Calu3 (cell line): ENCODE measurements at regions not wholly inside any gene's neighbourhood (a gene's known extent, or its start where the extent isn't known, plus 50 kb on each side); places are given as distances from the start of the nearest gene placed in this dataset.

Experiments used
- BruUV-seq: library from RNA; stranded (reverse); fragments of 400-500 nt; replicated peaks from 2 replicates; lab custom pipeline; 2021; lab: Mats Ljungman, UMichigan
- CTCF ChIA-PET: fragments of 300-600 bp; sonication (Branson Sonifier 250); formaldehyde crosslinking; loops from one replicate; lab custom pipeline; 2022; ENCODE audit warnings: antibody characterized with exemption; lab: Charles Lee
- DNase-seq: peaks from one replicate; pipeline ENCODE4 v3.0.0; 2022
- H3K27ac Mint-ChIP-seq: one replicate; pipeline ENCODE4 v1.8.0; 2022; ENCODE audit warnings: mixed read lengths; ENCODE audit not compliant: unreplicated experiment
- H3K27me3 Mint-ChIP-seq: one replicate; pipeline ENCODE4 v1.8.0; 2022; ENCODE audit warnings: mixed read lengths; ENCODE audit not compliant: unreplicated experiment
- H3K36me3 Mint-ChIP-seq: one replicate; pipeline ENCODE4 v1.8.0; 2022; ENCODE audit warnings: mild to moderate bottlenecking, moderate library complexity, mixed read lengths; ENCODE audit not compliant: insufficient read depth, unreplicated experiment
- H3K4me1 Mint-ChIP-seq: one replicate; pipeline ENCODE4 v1.8.0; 2022; ENCODE audit warnings: mild to moderate bottlenecking, low read depth, mixed read lengths; ENCODE audit not compliant: unreplicated experiment
- H3K4me3 Mint-ChIP-seq: one replicate; pipeline ENCODE4 v1.8.0; 2022; ENCODE audit warnings: mild to moderate bottlenecking, low read depth, moderate library complexity, mixed read lengths; ENCODE audit not compliant: unreplicated experiment
- H3K9me3 Mint-ChIP-seq: one replicate; pipeline ENCODE4 v1.8.0; 2022; ENCODE audit warnings: low read depth, mixed read lengths; ENCODE audit not compliant: unreplicated experiment
- intact Hi-C: fragments of 100-400 bp; cut with micrococcal nuclease; formaldehyde crosslinking; loops from one replicate; pipeline ENCODE4 v1.10.0; 2022; ENCODE audit not compliant: unreplicated experiment
- TF ChIP-seq, protein P1 (sequence below): fragments of 200-600 bp; IDR thresholded peaks from one replicate; pipeline ENCODE4 v1.8.0; 2022; ENCODE audit warnings: antibody characterized with exemption; ENCODE audit not compliant: unreplicated experiment

DNA sequence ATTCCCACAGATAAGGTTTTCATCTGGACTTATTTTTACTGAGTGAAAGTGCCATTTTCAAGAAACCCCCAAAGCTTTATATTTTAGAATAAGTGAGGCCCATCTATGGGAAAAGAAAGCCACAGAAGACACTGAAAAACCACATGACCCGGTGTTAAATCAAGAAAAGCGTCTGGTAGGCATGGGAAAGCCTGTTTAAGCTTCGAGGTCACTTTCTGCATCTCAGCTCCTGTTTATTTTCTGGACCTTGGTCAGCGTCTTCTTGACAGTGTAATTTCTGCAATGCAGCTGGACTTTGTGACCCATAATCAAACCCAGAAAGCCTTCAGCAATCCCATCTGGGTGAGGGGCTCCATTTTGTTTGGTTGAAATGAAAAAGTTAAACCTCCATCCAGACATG is 59.6 kb upstream of the NEDD9 start:
- intact Hi-C loops, result no loop called here
- H3K4me3 Mint-ChIP-seq, result no peak overlapping the region
- H3K4me1 Mint-ChIP-seq, result peaks cover 6% of the 10 kb centered on the region
- no peak for DNase-seq
- BruUV-seq, result no TSS peak
- CTCF ChIA-PET, result no interaction called here
- no peak overlapping the region for H3K27ac Mint-ChIP-seq
- no peaks in the 10 kb centered on the region for H3K27me3 Mint-ChIP-seq
- TF ChIP-seq, protein P1, sequence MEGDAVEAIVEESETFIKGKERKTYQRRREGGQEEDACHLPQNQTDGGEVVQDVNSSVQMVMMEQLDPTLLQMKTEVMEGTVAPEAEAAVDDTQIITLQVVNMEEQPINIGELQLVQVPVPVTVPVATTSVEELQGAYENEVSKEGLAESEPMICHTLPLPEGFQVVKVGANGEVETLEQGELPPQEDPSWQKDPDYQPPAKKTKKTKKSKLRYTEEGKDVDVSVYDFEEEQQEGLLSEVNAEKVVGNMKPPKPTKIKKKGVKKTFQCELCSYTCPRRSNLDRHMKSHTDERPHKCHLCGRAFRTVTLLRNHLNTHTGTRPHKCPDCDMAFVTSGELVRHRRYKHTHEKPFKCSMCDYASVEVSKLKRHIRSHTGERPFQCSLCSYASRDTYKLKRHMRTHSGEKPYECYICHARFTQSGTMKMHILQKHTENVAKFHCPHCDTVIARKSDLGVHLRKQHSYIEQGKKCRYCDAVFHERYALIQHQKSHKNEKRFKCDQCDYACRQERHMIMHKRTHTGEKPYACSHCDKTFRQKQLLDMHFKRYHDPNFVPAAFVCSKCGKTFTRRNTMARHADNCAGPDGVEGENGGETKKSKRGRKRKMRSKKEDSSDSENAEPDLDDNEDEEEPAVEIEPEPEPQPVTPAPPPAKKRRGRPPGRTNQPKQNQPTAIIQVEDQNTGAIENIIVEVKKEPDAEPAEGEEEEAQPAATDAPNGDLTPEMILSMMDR, result no peak
- peaks cover 3% of the 10 kb centered on the region for H3K9me3 Mint-ChIP-seq
- H3K36me3 Mint-ChIP-seq, result no peaks in the 10 kb centered on the region

DNA sequence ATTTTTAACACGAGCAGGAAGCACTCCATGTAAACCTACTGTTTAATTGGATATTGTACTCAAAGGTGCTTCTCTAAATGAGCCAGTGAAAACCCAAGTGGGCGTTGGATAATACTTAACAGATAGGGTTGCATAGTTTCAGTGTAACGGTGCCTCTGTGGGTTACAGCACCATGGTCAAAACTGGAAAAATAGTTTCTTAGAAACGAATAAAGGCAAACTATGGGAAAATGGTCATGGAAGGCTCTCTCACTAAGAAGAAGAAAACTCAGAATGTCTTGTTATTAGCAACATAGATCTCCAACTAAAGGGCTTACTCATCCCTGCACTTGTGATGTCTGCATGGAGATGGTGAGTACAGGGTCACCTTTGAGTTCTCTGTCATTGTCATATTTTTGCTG is 59.1 kb upstream of the NEDD9 start:
- no TSS peak for BruUV-seq
- no peak for DNase-seq
- Mint-ChIP-seq H3K36me3 (no peaks in the 10 kb centered on the region), H3K27me3 (no peaks in the 10 kb centered on the region), H3K27ac (no peak overlapping the region), H3K4me3 (no peak overlapping the region), H3K4me1 (peaks cover under 1% of the 10 kb centered on the region), H3K9me3 (peaks cover 3% of the 10 kb centered on the region)
- TF ChIP-seq, protein P1, result no peak
- CTCF ChIA-PET, result no interaction called here
- intact Hi-C loops, result no loop called here

DNA sequence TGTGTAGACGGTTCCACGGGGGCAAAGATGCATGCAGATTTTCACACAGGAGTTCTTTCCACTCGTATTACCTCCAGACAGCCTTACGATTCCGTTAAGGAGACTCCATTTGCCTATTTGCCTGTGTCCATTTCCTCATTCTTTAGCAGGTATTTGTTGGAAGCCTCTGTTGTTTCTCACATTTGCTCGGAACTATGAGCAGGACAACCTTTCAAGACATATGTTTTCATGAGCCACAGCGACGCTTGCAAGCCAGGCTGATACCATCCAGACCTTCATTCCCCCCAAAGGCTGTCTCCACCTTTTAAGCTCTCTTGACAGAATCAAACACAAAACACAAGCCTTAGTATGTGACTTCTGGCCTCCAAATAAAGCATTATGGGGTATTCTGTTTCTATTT is 57.6 kb upstream of the NEDD9 start:
- Mint-ChIP-seq H3K4me1 (no peaks in the 10 kb centered on the region), H3K4me3 (no peak overlapping the region), H3K27ac (no peak overlapping the region), H3K9me3 (no peaks in the 10 kb centered on the region), H3K27me3 (no peaks in the 10 kb centered on the region), H3K36me3 (no peaks in the 10 kb centered on the region)
- no TSS peak for BruUV-seq
- CTCF ChIA-PET, result no interaction called here
- intact Hi-C loops, result no loop called here
- TF ChIP-seq, protein P1, result no peak
- DNase-seq, result no peak

DNA sequence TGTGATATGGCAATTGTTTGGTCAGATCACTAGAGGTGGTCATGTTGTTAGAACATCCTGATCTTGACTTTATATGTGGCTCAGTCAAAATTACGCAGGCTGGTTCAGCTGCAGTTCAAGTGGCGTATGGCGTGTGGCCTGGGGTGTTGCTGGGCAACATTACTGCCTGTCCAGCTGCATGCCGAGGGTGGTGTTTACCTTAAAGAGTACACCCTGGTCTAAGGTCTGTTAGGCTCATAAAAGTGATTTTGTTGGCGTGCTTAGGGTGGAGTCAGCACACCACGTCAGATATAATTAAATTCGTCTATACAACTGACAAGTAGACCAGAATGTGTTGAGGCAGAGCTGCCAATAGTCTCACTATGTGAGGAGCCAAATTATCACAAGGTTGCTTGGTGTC is 55.6 kb upstream of the NEDD9 start:
- Mint-ChIP-seq H3K27me3 (no peaks in the 10 kb centered on the region), H3K4me1 (no peaks in the 10 kb centered on the region), H3K9me3 (no peaks in the 10 kb centered on the region), H3K27ac (no peak overlapping the region), H3K36me3 (no peaks in the 10 kb centered on the region), H3K4me3 (no peak overlapping the region)
- TF ChIP-seq, protein P1, result no peak
- DNase-seq, result peak; percentile 10
- no TSS peak for BruUV-seq
- CTCF ChIA-PET, result interaction anchor here (0.6 kb wide), 1 partner anchor 42 kb away, joined by 3 read pairs; no protein-coding TSS in a partner anchor
- intact Hi-C loops, result no loop called here
